GM13977 (cell line): ENCODE measurements at regions not wholly inside any gene's neighbourhood (a gene's known extent, or its start where the extent isn't known, plus 50 kb on each side); places are given as distances from the start of the nearest gene placed in this dataset.
A peak's percentile ranks its signal among the peaks of the same experiment; 100 is the strongest.

Experiments used
- DNase-seq: peaks from one replicate; pipeline ENCODE4 v3.0.0; 2012; ENCODE audit warnings: low spot score
- in situ Hi-C: fragments of 300-500 bp; cut with MboI; formaldehyde crosslinking; loops from one replicate; pipeline ENCODE4 v1.12.0; 2022; ENCODE audit warnings: low sequenced_read_pairs, low pct_unique_long_range_greater_than_20kb, mixed read lengths, inconsistent platforms; ENCODE audit not compliant: unreplicated experiment
- TF ChIP-seq, protein P1 (sequence below): IDR thresholded peaks from 2 replicates; pipeline ENCODE4 v1.5.1; 2012; ENCODE audit warnings: mild to moderate bottlenecking, control low read depth; ENCODE audit not compliant: insufficient read depth; ENCODE audit errors: extremely low read depth, missing control alignments

DNA sequence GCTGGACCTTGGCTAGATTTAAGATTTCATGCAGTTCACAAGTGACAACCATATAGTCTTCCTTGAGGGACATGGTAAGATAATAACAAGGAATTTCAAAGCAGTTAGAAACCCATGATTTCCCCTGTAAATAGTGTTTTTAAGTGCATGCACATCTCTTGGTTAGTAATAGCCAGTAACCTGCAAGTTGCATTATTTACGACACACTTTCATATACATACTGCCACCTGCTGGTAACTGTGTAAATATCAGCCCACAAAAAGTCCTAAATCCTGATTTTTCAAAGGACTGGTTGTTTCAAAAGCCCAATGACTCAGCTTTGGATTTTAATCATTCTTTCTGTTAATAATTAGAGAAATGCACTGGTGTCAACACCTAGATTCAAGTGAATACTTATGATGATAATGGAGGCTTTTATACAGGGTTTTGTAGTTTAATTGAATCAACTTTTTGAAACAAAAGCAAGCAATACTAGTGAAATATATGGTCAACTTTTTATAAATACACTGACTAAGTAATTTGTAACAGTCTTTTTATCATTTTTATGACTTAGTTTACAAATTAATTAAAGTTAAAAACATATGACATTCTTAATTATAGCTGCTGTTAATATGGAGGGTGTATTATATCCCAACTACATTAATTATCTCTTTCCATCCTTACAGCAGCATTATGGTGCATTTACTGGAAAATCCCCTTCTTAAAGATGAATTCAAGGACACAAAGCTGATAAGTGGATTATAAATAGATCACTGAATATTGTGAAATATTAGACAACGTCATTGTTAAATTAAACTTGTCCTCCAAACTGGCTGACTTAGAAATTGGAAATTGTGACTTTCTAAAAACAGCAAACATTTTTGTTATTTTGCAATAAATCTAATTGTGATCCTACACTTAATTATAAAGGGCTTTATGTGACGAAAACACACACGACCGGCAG, 367.7 kb upstream of the SEMA3D start:
- in situ Hi-C loops, result loop anchor here (25.0 kb wide), 1 partner anchor 517 kb away; no protein-coding TSS in a partner anchor
- TF ChIP-seq, protein P1, sequence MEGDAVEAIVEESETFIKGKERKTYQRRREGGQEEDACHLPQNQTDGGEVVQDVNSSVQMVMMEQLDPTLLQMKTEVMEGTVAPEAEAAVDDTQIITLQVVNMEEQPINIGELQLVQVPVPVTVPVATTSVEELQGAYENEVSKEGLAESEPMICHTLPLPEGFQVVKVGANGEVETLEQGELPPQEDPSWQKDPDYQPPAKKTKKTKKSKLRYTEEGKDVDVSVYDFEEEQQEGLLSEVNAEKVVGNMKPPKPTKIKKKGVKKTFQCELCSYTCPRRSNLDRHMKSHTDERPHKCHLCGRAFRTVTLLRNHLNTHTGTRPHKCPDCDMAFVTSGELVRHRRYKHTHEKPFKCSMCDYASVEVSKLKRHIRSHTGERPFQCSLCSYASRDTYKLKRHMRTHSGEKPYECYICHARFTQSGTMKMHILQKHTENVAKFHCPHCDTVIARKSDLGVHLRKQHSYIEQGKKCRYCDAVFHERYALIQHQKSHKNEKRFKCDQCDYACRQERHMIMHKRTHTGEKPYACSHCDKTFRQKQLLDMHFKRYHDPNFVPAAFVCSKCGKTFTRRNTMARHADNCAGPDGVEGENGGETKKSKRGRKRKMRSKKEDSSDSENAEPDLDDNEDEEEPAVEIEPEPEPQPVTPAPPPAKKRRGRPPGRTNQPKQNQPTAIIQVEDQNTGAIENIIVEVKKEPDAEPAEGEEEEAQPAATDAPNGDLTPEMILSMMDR, result peak; percentile 65
- DNase-seq, result peak; percentile 6

DNA sequence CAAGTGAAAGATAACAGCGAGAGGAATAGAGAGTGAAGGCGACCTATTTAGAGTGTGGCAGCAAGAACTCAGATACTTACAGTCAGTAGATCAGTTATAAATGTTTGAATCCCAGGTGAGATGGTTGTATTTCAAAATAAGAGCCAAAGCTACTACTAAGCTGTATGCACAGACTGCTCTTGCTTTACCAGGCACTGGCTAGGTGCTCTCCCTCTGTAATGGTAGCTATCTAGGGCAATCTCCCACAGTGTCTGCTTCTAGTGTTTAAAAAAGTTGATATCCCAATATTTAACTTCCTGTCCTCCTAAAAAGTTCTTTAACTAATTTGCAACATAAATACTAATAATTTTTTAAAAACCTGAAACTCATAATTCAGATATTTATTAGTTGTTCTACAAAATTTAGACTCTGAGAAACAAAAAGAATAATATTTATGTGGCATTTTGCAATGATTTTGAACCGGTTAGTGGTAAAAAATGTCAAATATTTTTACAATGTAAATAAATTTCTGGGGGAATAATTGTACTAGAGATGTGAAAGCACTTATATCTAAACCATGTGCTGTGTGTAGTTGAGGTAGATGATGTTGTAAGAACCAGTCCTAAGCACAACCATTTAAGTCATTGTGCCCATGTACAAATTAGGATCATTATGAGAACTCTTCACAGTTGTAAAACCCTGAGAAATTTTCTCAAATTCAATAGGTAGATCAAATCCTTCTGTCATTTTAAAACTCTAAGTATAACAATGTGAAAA, 349.3 kb upstream of the SEMA3D start:
- TF ChIP-seq, protein P1, result no peak
- in situ Hi-C loops, result no loop called here
- no peak for DNase-seq

DNA sequence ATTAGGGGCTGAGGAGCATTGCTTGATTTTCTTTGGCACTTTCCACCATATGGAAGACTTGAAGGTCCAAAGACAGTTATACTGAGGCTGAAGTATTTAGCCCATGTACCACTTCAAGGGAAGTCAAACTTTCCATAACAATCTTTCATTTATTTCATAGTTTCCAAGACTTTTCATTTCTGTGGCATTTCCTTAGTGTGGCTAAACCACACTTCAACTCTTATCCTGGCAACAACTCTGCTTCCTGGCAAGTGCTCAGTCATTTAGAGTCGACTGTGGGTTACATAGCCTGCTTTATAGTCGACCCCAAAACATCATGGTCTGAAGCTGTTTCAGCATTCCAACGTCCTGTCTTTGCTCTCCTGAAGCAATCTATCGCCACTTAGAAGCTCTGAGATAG, 343.0 kb upstream of the SEMA3D start:
- in situ Hi-C loops, result no loop called here
- no peak for DNase-seq
- TF ChIP-seq, protein P1, result no peak

DNA sequence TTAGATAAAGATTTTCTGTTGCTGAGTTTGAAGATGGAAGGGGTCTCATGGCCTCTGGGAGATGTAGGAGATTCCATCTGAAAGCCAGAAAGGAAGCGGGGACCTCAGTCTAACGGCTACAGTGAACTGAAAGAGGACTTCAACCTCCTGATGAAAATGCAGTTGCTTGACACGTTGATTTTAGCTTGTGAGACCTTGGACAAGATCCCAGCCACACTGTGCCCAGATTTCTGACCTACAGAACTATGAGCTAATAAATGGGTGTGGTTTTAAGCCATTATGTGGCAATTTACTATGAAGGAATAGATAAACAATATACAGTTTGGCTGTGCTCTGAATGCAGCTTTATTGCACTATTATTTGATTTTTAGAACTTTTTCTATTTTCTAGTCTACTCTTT, 342.3 kb upstream of the SEMA3D start:
- DNase-seq, result no peak
- TF ChIP-seq, protein P1, result no peak
- in situ Hi-C loops, result no loop called here

DNA sequence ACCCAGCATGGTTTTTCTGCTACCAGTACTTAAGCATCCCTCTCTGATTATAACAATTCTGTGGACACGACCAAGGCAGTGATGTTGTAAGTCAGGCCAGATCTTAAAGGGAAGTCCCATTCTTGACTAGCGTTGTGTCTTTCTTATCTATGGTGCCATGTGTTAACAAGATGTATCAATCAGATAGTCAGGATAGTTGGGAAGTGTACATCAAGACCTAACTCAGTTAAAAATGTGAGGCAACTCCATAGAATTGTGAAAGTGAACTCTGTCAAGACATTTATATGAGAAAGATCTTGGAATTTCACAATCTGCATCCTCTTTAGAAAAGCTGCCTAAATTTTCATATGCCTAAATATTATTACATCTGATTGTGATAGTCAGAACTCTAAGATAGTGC, 341.7 kb upstream of the SEMA3D start:
- TF ChIP-seq, protein P1, result no peak
- in situ Hi-C loops, result no loop called here
- no peak for DNase-seq

DNA sequence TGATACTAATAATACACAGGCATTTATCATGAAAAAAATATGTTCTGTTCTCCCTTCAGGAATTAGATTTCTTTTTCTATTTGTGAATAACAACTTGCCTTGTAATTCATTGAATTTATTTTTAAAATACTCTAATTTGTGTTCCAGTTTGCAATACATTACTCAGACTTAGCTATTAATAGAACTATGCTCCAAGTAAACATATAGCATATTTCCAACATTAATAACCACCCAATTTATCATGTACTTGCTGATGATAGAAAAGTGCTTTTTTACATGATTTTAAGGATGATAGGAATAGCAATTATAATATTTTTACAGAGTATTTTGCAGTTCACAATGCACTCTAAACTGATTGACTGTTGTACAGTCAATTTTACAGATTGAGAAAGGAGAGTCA, 338.8 kb upstream of the SEMA3D start:
- no peak for DNase-seq
- TF ChIP-seq, protein P1, result no peak
- in situ Hi-C loops, result no loop called here
